GM18519 (cell line): ENCODE measurements at regions not wholly inside any gene's neighbourhood (a gene's known extent, or its start where the extent isn't known, plus 50 kb on each side); places are given as distances from the start of the nearest gene placed in this dataset.
"Not testable (repeated sequence)": the region's sequence is repeated elsewhere in the genome, so short reads cannot be mapped to it uniquely, and the experiment has no call there.

ENCODE experiments used
- ATAC-seq: cut with Tn5 transposase; IDR thresholded peaks from one replicate; pipeline ENCODE4 v1.9.1; 2021; ENCODE audit warnings: mild to moderate bottlenecking, moderate library complexity; ENCODE audit not compliant: unreplicated experiment, low FRiP score

DNA sequence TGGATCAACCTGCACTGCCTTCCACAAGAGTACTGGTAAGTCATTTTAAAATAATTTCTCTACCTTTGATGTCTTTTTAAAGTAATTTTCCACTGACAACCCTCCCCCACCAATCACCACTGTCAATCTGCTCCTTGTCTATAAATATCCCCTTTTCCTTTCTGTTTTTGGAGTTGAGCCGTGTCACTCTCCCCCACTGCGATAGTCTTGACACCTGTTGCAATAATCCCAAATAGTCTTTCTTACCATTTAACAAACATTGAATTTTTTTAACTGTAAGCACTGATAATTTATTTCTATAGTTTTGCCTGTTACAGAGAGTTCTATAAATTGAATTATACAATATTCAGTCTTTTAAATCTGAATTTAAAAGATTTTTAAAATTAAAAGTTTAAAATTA, 420.9 kb downstream of the COL11A1 start:
- ATAC-seq = no peak

DNA sequence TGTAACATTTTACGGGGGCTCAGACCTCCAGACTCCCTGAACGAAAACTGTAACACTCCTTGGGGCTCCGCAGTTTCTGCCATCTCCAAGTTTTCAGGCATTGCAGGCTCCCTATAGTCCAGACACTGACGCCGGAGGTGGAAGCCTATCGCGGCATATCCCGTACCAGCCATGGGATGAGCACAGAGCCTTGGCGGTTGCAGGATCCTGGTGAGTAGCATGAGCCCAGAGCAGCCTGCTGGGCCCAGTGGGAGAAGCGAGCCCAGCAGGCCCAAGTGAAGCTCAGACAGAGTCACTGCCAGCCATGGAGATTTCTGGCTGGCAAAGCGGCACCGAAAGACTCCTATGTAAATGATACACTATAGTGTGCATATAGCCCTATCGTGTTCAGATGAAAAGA, 446.8 kb downstream of the COL11A1 start:
- no peak for ATAC-seq

DNA sequence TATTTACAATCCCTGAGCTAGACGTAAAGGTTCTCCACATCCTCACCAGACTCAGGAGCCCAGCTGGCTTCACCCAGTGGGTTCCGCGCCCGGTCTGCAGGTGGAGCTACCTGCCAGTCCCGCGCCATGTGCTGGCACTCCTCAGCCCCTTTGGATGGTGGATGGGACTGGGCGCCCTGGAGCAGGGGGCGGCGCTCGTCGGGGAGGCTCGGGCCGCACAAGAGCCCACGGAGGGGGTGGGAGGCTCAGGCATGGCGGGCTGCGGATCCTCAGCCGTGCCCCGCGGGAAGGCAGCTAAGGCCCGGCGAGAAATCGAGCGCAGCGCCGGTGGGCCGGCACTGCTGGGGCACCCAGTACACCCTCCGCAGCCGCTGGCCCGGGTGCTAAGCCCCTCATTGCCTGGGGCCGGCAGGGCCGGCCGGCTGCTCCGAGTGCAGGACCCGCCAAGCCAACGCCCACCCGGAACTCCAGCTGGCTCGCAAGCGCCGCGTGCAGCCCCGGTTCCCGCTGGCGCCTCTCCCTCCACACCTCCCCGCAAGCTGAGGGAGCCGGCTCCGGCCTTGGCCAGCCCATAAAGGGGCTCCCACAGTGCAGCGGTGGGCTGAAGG, 448.3 kb downstream of the COL11A1 start:
- ATAC-seq = not testable (repeated sequence)

DNA sequence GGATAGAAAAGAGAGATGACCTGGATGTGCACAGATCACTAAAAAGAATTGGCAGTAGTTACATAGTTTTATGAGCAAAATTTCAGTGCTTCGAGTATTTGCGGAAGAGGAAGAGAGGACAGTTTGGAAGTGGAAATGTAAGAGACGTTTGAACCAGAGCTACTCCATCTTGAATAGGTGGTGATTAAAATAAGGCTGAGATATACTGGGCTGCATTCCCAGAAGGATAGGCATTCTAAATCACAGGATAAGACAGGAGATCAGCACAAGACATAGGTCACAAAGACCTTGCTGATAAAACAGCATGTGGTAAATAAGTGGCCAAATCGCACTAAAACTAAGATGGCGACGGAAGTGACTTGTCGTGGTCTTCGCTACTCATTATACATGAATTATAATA, 453.3 kb downstream of the COL11A1 start:
- no peak for ATAC-seq

DNA sequence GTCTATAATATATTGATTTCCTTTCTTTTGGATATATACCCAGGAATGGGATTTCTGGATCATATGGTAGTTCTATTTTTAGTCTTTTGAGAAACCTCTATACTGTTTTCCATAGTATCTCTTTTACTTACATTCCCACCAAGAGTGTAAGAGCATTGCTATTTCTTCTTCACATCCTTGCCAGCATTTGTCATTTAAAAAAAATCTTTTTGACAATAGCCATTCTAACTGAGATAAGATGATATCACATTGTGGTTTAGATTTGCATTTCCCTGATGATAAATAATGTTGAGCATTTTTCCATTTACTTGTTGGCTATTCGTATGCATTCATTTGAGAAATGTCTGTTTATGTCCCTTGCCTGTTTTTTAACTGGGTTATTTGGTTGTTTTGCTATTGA, 467.4 kb downstream of the COL11A1 start:
- ATAC-seq = no peak

DNA sequence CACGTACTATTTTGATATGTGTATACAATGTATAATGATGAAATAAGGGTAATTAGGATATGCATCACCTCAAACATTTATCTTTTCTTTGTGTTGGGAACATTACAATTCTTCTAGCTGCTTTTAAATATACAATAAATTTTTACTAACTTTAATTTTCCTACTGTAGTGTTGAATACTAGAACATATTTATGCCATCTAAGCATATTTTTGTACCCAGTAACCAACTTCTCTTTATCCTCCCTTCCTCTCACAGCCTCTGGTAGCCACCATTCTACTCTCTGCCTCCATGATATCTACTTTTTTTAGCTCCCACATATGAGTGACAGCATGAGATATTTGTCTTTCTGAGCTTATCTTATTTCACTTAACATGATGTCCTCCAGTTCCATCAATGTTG, 468.0 kb downstream of the COL11A1 start:
- ATAC-seq = no peak

DNA sequence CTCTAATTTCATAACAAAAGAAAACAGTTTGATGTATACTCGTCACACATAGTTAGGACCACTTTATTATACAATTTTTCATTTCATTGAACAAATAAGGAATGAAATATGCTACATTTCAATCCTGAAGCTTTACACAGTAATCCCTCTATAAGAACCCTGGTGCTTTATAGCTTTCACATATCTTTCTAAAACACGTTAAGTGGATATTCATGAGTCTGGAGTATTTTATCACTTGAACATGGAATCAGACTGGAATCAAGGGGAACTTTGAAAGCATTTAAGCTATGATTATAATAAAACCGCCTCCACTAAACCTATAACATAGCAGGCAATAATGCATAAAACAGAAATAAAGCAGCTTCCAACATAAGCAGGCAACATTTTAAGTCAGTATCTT, 476.6 kb downstream of the COL11A1 start:
- ATAC-seq = no peak

DNA sequence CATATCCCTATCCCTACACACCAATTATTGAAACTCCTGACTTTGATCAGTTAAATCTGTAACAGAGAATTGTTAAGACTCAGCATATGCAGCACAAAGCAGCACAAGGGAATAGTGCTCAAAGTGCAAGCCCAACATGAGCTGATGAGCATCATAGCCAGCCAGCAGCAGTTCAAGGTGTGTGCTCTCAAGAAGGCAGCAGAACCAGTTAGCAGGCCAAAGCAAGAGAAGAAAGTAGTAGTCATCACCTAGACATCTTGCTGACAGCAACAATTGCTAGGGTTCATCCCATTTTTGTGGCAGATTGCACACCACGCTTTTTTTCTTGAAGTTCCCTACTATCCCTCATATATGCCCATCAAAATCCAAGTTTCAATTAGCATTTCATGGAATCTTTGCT, 478.3 kb downstream of the COL11A1 start:
- ATAC-seq = no peak

DNA sequence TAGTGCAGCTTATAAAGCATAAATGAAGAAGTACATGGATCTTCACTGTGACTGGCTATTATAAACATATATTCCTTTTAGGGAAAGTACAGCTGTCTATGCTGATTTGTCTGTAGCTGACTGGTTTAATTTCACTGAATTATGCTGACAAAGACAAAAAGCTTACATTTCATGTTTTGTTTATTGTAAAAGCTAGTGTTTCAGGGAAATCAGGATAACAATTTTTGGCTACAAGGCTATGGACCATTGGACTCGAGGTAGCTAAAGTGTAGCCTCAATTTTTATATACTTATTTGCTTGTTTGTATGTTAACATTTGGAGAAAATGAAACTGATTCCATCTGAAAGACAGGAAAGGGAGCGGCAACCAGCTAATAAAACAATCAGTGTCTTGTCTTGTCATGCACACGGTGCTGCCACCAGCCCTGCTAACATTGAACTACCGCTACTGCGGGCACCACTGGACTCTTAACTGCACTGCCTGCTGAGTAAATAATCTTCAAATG, 480.2 kb downstream of the COL11A1 start:
- ATAC-seq = no peak

DNA sequence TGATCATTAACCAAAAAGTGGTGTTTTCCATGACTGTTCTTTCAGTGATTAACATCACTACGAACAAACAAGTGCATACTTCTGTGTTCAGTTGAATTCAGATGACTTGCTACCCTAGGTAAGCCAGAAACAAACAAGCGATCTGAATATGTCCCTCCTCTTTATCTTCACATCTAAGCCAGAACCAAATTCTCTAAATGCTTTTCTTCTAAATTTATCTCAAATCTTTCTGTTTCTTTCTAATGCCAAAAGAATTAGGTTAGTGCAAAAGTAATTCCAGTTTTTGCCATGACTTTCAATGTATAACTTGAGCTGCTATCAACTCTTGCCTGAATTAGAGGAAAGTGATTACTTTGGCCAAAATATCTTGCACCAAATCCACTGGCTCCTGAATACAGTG, 481.2 kb downstream of the COL11A1 start:
- ATAC-seq = no peak

DNA sequence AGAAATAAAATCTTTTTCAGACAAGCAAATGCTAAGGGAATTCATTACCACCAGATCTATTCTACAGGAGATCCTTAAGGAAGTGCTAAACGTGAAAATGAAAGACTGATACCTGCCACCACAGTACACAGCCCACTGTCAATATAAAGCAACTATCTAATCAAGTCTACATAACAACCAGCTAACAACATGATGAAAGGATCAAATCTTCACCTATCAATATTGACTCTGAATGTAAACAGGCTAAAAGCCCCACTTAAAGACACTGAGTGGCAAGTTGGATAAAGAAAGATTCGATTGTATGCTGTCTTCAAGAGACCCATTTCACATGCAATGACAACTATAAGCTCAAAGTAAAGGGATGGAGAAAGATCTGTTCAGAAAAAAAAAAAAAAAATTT, 492.4 kb downstream of the COL11A1 start:
- no peak for ATAC-seq

DNA sequence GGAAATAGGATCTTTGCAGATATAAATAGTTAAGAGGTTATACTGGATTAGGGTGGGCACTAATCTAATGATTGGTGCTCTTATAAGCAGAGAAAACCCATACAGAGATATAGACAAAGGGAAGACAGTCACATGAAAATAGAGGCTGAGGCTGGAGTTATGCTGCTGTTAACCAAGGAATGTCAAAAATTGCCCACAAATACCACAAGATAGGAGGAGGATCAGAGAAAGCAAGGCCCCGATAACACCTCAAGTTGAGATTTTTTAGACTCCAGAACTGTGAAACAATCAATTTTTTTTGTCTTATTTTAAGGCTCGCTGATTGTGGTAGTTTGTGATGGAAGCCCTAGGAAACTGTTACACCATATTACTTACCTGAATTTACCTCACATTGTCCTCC, 513.2 kb downstream of the COL11A1 start:
- ATAC-seq = no peak

DNA sequence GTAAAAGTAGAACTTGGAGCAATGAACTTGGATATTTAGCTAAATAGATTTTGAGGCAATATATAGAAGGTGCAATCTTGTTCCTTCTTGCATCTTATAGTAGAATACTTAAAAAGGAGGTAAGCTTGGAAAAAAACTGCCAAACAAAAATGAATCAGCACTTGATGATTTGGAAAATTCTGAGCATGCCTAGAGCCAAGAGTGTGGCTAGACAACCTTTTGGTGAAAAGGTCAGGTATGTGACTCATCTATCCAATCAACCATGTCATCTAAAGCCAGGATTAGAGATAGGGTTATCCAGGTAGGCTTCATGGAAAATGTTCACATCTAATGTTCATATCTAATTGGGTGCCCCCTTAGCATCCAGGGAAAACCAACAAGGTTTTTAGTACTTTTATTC, 515.0 kb downstream of the COL11A1 start:
- no peak for ATAC-seq

DNA sequence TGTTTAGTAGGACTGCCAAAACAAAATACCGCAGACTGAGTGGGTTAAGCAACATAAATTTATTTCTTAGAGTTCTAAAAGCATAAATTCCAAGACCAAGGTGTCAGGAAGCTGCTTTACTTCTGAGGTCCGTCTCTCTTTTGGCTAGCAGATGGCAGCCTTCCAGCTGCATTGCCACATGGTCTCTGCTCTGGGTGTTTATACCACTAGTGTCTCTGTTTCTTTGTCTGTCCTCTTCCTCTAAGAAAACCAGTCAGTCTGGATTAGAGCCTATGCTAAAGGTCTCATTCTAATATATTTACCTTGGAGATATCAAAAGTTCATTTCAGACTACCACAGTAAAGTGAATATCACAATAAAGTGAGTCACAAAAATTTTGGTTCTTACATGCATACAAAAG, 519.8 kb downstream of the COL11A1 start:
- no peak for ATAC-seq

DNA sequence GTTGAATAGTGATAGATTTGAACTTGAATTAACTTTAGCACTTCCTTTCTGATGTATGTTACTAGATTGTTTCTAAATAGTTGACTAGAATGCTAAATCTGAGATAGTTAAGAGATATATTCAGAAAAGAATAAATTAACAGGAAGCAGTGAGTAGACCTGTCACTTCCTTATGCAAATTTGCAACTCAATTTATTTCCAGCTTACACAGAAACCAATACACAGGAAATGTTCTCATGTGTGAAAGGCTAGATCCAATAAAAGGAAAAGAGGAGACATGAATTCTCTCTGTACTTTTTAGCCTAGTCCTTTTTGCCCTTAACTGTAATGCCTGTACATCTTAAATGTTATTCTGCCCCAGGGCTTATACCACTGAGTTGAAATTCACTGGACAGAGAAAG, 522.3 kb downstream of the COL11A1 start:
- ATAC-seq = no peak

DNA sequence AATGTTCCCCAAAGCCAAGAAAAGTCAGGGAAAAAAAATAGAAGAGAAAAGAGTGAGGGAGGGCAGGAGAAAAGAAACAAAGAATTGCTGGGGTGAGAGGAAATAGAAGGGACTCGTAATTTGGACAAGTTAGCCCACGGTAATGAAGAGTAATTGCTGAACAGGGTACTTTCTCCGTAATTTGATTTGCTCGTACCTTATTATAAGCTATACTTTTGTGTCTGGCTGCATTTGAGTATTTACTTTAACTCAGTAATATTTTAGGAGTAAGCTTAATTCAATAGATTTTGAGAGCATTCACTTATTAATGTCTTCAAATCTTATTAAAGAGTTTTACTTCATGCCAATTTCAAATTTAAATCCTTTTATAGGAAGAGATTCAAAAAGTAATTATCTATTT, 527.5 kb downstream of the COL11A1 start:
- ATAC-seq = no peak

DNA sequence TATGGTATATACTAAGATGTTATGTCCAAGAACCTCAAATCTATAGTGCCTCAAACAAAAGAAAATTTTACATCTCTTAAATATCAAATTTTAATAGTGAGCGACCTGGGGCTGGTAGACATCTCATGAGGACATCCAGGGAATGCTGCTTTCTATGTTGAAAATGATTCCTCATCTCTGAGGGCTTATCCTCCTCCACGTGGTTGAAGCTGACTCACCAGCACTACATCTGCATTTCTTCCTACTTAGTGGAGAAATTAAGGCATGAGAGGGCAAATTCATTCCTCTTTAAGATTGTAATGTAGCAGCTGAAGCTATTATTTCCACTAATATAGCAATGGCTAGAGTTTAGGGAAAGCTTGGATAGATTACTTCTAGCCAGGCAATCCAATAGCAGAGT, 529.5 kb downstream of the COL11A1 start:
- ATAC-seq = no peak

DNA sequence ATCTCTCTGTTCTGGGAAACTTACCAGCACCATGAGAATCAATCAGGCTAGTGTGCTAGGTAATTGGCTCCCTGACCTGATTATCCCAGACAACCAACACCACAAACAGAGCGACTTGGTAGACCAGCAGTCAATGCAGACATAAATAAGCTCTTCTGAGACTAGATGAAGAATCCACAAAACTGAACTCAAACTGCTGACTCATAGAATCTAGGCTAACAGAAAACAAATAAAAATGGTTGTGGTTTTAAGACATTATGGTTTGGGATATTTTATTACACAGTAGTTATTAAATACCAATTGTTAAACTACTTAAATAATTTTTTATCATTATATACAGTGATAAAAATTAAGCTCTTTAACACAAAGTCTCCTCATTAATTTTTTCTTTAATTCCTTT, 535.7 kb downstream of the COL11A1 start:
- ATAC-seq = no peak

DNA sequence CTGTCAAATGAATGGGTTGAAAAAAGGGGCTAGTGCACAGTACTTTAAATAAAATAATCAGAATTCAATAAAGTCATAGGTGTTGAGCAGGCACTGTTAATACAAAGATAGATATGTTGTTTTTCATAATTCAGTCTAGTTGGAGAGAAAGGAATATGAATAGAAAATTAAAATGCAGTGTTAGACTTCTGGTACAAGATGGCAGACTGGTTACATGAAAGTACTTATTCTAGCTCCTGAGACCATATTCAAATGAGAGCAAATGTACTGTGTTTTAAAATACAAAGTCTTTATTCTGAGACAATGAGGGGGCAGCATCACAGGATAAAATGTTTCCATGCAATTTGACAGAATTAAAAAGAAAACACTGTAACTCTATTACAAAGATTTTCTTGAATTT, 542.1 kb downstream of the COL11A1 start:
- ATAC-seq = no peak

DNA sequence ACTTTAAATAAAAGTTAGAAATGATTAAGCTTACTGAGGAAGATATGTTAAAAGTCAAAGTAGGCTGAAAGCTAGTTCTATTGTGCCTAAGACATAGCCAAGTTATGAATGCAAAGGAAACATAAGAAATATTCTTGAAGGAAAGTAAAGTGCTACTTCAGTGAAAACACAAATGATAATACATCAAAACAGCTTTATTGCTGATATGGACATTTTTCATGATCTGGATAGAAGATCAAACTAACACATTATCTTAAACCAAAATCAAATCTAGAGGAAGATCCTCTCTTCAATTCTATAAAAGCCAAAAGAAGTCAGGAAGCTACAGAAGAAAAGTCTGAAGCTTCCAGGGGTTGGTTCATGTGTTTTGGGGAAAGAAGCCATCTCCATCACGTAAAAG, 545.9 kb downstream of the COL11A1 start:
- no peak for ATAC-seq

DNA sequence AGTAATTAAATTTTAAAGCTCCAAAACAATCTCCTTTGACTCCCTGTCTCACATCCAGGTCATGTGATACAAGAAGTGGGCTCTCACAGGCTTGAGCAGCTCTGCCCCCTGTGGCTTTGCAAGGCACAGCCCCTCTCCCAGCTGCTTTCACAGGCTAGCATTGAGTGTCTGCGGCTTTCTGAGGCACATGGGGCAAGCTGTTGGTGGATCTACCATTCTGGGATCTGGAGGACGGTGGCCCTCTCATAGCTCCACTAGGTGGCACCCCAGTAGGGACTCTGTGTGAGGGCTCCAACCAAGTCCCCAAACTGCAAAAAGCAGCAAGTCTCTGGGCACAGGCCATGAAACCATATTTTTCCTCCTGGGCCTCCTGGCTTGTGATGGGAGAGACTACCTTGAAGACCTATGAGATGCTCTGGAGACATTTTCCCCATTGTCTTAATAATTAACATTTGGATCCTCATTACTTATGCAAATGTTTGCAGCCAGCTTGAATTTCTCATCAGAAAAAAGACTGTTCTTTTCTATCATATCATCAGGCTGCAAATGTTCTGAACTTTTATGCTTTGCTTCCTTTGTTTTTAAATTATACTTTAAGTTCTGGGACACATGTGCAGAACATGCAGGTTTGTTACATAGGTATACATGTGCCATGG, 554.1 kb upstream of the OLFM3 start:
- ATAC-seq = no peak

DNA sequence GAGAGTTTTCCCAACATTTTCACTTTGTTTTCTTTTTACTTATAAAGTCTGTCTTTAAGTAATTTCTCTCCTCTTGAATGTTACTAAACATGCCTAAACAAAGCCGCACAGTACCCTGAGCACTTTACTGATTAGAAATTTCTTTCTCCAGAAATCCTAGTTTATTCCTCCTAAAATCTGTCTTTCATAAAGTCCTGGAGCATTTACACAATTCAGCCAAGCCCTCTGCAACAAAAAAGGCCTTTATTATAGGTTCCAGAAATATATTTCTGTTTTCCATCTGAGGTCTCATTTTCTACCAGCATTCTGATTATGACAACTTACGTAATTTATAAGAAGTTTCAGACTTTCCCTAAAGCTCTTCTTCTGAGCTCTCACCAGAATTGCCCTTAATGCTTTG, 549.5 kb upstream of the OLFM3 start:
- no peak for ATAC-seq
